ENCODE measurements at regions not wholly inside any gene's neighbourhood (a gene's known extent, or its start where the extent isn't known, plus 50 kb on each side); places are given as distances from the start of the nearest gene placed in this dataset.

- TF ChIP-seq, protein P1, sequence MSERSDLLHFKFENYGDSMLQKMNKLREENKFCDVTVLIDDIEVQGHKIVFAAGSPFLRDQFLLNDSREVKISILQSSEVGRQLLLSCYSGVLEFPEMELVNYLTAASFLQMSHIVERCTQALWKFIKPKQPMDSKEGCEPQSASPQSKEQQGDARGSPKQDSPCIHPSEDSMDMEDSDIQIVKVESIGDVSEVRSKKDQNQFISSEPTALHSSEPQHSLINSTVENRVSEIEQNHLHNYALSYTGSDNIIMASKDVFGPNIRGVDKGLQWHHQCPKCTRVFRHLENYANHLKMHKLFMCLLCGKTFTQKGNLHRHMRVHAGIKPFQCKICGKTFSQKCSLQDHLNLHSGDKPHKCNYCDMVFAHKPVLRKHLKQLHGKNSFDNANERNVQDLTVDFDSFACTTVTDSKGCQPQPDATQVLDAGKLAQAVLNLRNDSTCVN (CRISPR knock-in tag; IDR thresholded peaks at IDR 0.05): no peak
- no peak for TF ChIP-seq JUN (IDR thresholded peaks at IDR 0.05; ENCODE audit: borderline replicate concordance, low read depth, low read length)
- TF ChIP-seq JUN (CRISPR knock-in tag; IDR thresholded peaks at IDR 0.05; ENCODE audit: borderline replicate concordance): no peak
- TF ChIP-seq BRD4 (IDR thresholded peaks at IDR 0.05): no peak
- TF ChIP-seq XRCC3 (IDR thresholded peaks at IDR 0.05): no peak
- TF ChIP-seq CBX8 (IDR thresholded peaks at IDR 0.05; ENCODE audit: borderline replicate concordance, extremely low read depth, low read depth, low read length, poor library complexity, severe bottlenecking): no peak
- TF ChIP-seq, protein P2, sequence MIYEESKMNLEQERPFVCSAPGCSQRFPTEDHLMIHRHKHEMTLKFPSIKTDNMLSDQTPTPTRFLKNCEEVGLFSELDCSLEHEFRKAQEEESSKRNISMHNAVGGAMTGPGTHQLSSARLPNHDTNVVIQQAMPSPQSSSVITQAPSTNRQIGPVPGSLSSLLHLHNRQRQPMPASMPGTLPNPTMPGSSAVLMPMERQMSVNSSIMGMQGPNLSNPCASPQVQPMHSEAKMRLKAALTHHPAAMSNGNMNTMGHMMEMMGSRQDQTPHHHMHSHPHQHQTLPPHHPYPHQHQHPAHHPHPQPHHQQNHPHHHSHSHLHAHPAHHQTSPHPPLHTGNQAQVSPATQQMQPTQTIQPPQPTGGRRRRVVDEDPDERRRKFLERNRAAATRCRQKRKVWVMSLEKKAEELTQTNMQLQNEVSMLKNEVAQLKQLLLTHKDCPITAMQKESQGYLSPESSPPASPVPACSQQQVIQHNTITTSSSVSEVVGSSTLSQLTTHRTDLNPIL (CRISPR knock-in tag; IDR thresholded peaks at IDR 0.05): no peak
- TF ChIP-seq, protein P3, sequence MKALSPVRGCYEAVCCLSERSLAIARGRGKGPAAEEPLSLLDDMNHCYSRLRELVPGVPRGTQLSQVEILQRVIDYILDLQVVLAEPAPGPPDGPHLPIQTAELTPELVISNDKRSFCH (CRISPR knock-in tag; IDR thresholded peaks at IDR 0.05): no peak
- TF ChIP-seq, protein P3 (tag; IDR thresholded peaks at IDR 0.05): 0 out of 2 replicates have a peak, but pooled peaks have one; percentile 48
- TF ChIP-seq BRF2 (IDR thresholded peaks at IDR 0.05; ENCODE audit: borderline replicate concordance, insufficient read depth, insufficient read length): no peak
- TF ChIP-seq YBX1 (IDR thresholded peaks at IDR 0.05): no peak
- TF ChIP-seq MCM5 (IDR thresholded peaks at IDR 0.05; ENCODE audit: low read depth): no peak
- TF ChIP-seq ZFPM2 (CRISPR knock-in tag; IDR thresholded peaks at IDR 0.05): no peak
- no peak; the same call in 1 of the 2 replicates for TF ChIP-seq ARID1B (IDR thresholded peaks at IDR 0.05)
- TF ChIP-seq ZNF75A (CRISPR knock-in tag; IDR thresholded peaks at IDR 0.05): no peak
- no peak for TF ChIP-seq YY1 (IDR thresholded peaks at IDR 0.05; ENCODE audit: borderline replicate concordance in 1 of 3, control insufficient read depth in 1 of 3, extremely low read depth in 1 of 3, insufficient read depth in 3 of 3, insufficient read length in 1 of 3, insufficient replicate concordance in 2 of 3, low read depth in 1 of 3, low read length in 2 of 3)
- TF ChIP-seq FOXK1 (CRISPR knock-in tag; IDR thresholded peaks at IDR 0.05; ENCODE audit: borderline replicate concordance): no peak
- TF ChIP-seq PURB (CRISPR knock-in tag; IDR thresholded peaks at IDR 0.05; ENCODE audit: low read depth): no peak
- no peak for TF ChIP-seq TCFL5 (CRISPR knock-in tag; conservative IDR thresholded peaks at IDR 0.05)
- TF ChIP-seq CXXC5 (CRISPR knock-in tag; IDR thresholded peaks at IDR 0.05): 0 out of 2 replicates have a peak, but pooled peaks have one; percentile 53
Measured at GRCh38 chr20:23153696-23154341, 67.7 kb upstream of the CD93 start (continued).
